NCI-H1694 (cell line): ENCODE measurements at regions not wholly inside any gene's neighbourhood (a gene's known extent, or its start where the extent isn't known, plus 50 kb on each side); places are given as distances from the start of the nearest gene placed in this dataset.
"Not testable (repeated sequence)": the region's sequence is repeated elsewhere in the genome, so short reads cannot be mapped to it uniquely, and the experiment has no call there.

ENCODE experiments used
- DNase-seq: peaks from one replicate; lab custom pipeline; 2025; lab: John Stamatoyannopoulos, UW

- no peak for DNase-seq
Observed at GRCh38 chrX:145881175-145881995, 63.8 kb downstream of the SLITRK2 start.

- no peak for DNase-seq
Observed at GRCh38 chrX:145886469-145886868, 68.8 kb downstream of the SLITRK2 start.

- DNase-seq, result no peak
Observed at GRCh38 chrX:145910017-145910416, 92.4 kb downstream of the SLITRK2 start.

GRCh38 chrX:145919400-145919799, 101.8 kb downstream of the SLITRK2 start:
- no peak for DNase-seq

GRCh38 chrX:145923376-145923775, 105.7 kb downstream of the SLITRK2 start:
- no peak for DNase-seq

- DNase-seq, result no peak
Observed at GRCh38 chrX:145936769-145937168, 119.1 kb downstream of the SLITRK2 start.

- DNase-seq, result no peak
Observed at GRCh38 chrX:145949056-145949455, 131.4 kb downstream of the SLITRK2 start.

- DNase-seq, result no peak
Observed at GRCh38 chrX:145953628-145954027, 136.0 kb downstream of the SLITRK2 start.

GRCh38 chrX:145990051-145990450, 172.4 kb downstream of the SLITRK2 start:
- no peak for DNase-seq

- DNase-seq, result no peak
Observed at GRCh38 chrX:146006637-146007036, 189.0 kb downstream of the SLITRK2 start.

- DNase-seq, result no peak
Observed at GRCh38 chrX:146036000-146036399, 218.4 kb downstream of the SLITRK2 start.

- DNase-seq, result no peak
Observed at GRCh38 chrX:146041741-146042140, 224.1 kb downstream of the SLITRK2 start.

GRCh38 chrX:146046011-146046715, 228.5 kb downstream of the SLITRK2 start:
- not testable (repeated sequence) for DNase-seq

- not testable (repeated sequence) for DNase-seq
Observed at GRCh38 chrX:146049568-146049967, 231.9 kb downstream of the SLITRK2 start.

- peak; percentile 10 for DNase-seq
Observed at GRCh38 chrX:146054311-146054710, 236.7 kb downstream of the SLITRK2 start.

- DNase-seq, result no peak
Observed at GRCh38 chrX:146055733-146056132, 238.1 kb downstream of the SLITRK2 start.

GRCh38 chrX:146056511-146057081, 239.0 kb downstream of the SLITRK2 start:
- DNase-seq, result no peak

GRCh38 chrX:146064156-146064555, 246.5 kb downstream of the SLITRK2 start:
- no peak for DNase-seq

GRCh38 chrX:146090732-146091131, 273.1 kb downstream of the SLITRK2 start:
- DNase-seq, result no peak

GRCh38 chrX:146109362-146109761, 291.7 kb downstream of the SLITRK2 start:
- DNase-seq, result no peak

GRCh38 chrX:146119074-146119473, 301.4 kb downstream of the SLITRK2 start:
- DNase-seq, result not testable (repeated sequence)

- DNase-seq, result no peak
Observed at GRCh38 chrX:146127617-146128016, 310.0 kb downstream of the SLITRK2 start.

GRCh38 chrX:146141221-146141620, 323.6 kb downstream of the SLITRK2 start:
- DNase-seq, result no peak
